ENCODE measurements at regions not wholly inside any gene's neighbourhood (a gene's known extent, or its start where the extent isn't known, plus 50 kb on each side); places are given as distances from the start of the nearest gene placed in this dataset.

- TF ChIP-seq EZH2 (IDR thresholded peaks at IDR 0.05; ENCODE audit: borderline replicate concordance, low read depth, low read length, severe bottlenecking), result no peak
- TF ChIP-seq, protein P1, sequence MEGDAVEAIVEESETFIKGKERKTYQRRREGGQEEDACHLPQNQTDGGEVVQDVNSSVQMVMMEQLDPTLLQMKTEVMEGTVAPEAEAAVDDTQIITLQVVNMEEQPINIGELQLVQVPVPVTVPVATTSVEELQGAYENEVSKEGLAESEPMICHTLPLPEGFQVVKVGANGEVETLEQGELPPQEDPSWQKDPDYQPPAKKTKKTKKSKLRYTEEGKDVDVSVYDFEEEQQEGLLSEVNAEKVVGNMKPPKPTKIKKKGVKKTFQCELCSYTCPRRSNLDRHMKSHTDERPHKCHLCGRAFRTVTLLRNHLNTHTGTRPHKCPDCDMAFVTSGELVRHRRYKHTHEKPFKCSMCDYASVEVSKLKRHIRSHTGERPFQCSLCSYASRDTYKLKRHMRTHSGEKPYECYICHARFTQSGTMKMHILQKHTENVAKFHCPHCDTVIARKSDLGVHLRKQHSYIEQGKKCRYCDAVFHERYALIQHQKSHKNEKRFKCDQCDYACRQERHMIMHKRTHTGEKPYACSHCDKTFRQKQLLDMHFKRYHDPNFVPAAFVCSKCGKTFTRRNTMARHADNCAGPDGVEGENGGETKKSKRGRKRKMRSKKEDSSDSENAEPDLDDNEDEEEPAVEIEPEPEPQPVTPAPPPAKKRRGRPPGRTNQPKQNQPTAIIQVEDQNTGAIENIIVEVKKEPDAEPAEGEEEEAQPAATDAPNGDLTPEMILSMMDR (IDR thresholded peaks at IDR 0.05; ENCODE audit: borderline replicate concordance, extremely low read depth, low read length, poor library complexity, severe bottlenecking), result no peak
- no peak overlapping the region for H3K4me2 ChIP-seq (ENCODE audit: insufficient read depth, low read length)
- no peaks in the 10 kb centered on the region for H3K79me2 ChIP-seq (ENCODE audit: insufficient read depth, low read length)
- no peaks in the 10 kb centered on the region for H4K20me1 ChIP-seq (ENCODE audit: insufficient read depth, low read length)
- peaks cover 19% of the 10 kb centered on the region for H3K9me3 ChIP-seq (ENCODE audit: insufficient read depth, low read length, severe bottlenecking)
- H3K4me3 ChIP-seq (ENCODE audit: low read depth in 1 of 2, low read length in 2 of 2), result no peak overlapping the region
- no peak overlapping the region for H2AFZ ChIP-seq (ENCODE audit: low read depth, low read length)
- H3K27ac ChIP-seq (ENCODE audit: low read length), result no peak overlapping the region
- H3K27me3 ChIP-seq (ENCODE audit: insufficient read depth, low read length, poor library complexity), result no peaks in the 10 kb centered on the region
- H3K4me1 ChIP-seq (ENCODE audit: insufficient read depth, low read length), result no peaks in the 10 kb centered on the region
- no peaks in the 10 kb centered on the region for H3K36me3 ChIP-seq (ENCODE audit: insufficient read depth, low read length)
- DNase-seq (no peak), ATAC-seq (ENCODE audit: insufficient read depth, low read depth) (no peak)
- no peak overlapping the region for H3K9ac ChIP-seq (ENCODE audit: low read depth, low read length)
These were observed 99.5 kb downstream of the KIF26A start for GRCh38 chr14:104237651-104238423.

DNA sequence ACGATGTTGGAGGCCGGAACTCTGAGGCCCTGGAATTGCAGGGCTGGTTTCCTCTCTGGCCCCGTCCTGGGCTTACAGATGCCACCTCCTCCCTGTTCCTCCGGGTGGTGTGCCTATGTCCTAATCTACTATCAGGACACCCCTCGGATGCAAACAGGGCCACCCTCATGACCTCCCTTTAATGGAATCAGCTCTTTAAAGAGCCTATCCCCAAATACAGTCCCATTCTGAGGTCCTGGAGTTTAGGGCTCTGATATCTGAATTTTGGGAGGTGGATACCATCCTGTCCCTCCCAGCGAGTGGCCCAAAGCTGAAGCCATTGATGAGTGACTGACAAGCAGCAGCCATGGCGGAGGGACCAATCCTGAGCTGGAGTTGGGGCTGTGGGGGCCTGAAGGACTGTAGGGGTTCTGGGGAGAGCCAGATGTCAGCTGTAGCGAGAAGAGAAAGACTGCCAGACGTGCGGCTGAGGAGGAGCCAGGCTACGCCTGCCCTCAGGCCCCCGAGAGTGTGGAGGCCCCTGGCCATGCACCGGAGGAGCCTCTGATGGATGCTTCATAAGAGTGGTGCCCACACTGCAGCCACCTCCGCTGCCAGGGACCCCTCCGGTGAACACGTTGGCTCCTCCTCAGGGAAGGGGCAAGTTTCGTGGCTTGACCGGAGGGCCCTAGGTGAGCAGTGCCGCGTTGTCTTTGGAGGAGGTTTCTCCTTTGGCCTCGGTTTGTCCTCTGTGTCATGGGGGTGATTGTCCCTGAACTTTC lies 100.2 kb downstream of the KIF26A start:
- no peak overlapping the region for H3K9ac ChIP-seq (ENCODE audit: low read depth, low read length)
- H3K4me3 ChIP-seq (ENCODE audit: low read depth in 1 of 2, low read length in 2 of 2), result no peak overlapping the region
- no peak overlapping the region for H3K4me2 ChIP-seq (ENCODE audit: insufficient read depth, low read length)
- H3K4me1 ChIP-seq (ENCODE audit: insufficient read depth, low read length), result no peaks in the 10 kb centered on the region
- H3K27ac ChIP-seq (ENCODE audit: low read length), result no peak overlapping the region
- no peak for TF ChIP-seq EZH2 (IDR thresholded peaks at IDR 0.05; ENCODE audit: borderline replicate concordance, low read depth, low read length, severe bottlenecking)
- ATAC-seq (ENCODE audit: insufficient read depth, low read depth) (no peak), DNase-seq (no peak)
- H3K9me3 ChIP-seq (ENCODE audit: insufficient read depth, low read length, severe bottlenecking), result peaks cover 15% of the 10 kb centered on the region
- H2AFZ ChIP-seq (ENCODE audit: low read depth, low read length), result no peak overlapping the region
- H3K36me3 ChIP-seq (ENCODE audit: insufficient read depth, low read length), result no peaks in the 10 kb centered on the region
- no peaks in the 10 kb centered on the region for H4K20me1 ChIP-seq (ENCODE audit: insufficient read depth, low read length)
- H3K27me3 ChIP-seq (ENCODE audit: insufficient read depth, low read length, poor library complexity), result no peaks in the 10 kb centered on the region
- no peaks in the 10 kb centered on the region for H3K79me2 ChIP-seq (ENCODE audit: insufficient read depth, low read length)

- H3K4me2 ChIP-seq (ENCODE audit: insufficient read depth, low read length), result no peak overlapping the region
- H3K79me2 ChIP-seq (ENCODE audit: insufficient read depth, low read length), result no peaks in the 10 kb centered on the region
- H3K36me3 ChIP-seq (ENCODE audit: insufficient read depth, low read length), result no peaks in the 10 kb centered on the region
- no peak overlapping the region for H2AFZ ChIP-seq (ENCODE audit: low read depth, low read length)
- DNase-seq (no peak), ATAC-seq (ENCODE audit: insufficient read depth, low read depth) (no peak)
- no peak overlapping the region for H3K4me3 ChIP-seq (ENCODE audit: low read depth in 1 of 2, low read length in 2 of 2)
- H3K27me3 ChIP-seq (ENCODE audit: insufficient read depth, low read length, poor library complexity), result no peaks in the 10 kb centered on the region
- no peak overlapping the region for H3K9ac ChIP-seq (ENCODE audit: low read depth, low read length)
- H3K4me1 ChIP-seq (ENCODE audit: insufficient read depth, low read length), result no peaks in the 10 kb centered on the region
- peaks cover 11% of the 10 kb centered on the region for H3K9me3 ChIP-seq (ENCODE audit: insufficient read depth, low read length, severe bottlenecking)
- TF ChIP-seq, protein P1 (IDR thresholded peaks at IDR 0.05; ENCODE audit: borderline replicate concordance, extremely low read depth, low read length, poor library complexity, severe bottlenecking), result no peak
- no peak for TF ChIP-seq EZH2 (IDR thresholded peaks at IDR 0.05; ENCODE audit: borderline replicate concordance, low read depth, low read length, severe bottlenecking)
- no peak overlapping the region for H3K27ac ChIP-seq (ENCODE audit: low read length)
- no peaks in the 10 kb centered on the region for H4K20me1 ChIP-seq (ENCODE audit: insufficient read depth, low read length)
These were observed 100.9 kb downstream of the KIF26A start for GRCh38 chr14:104239185-104239775.

- no peak overlapping the region for H3K27ac ChIP-seq (ENCODE audit: low read length)
- H4K20me1 ChIP-seq (ENCODE audit: insufficient read depth, low read length), result no peaks in the 10 kb centered on the region
- no peaks in the 10 kb centered on the region for H3K27me3 ChIP-seq (ENCODE audit: insufficient read depth, low read length, poor library complexity)
- H3K36me3 ChIP-seq (ENCODE audit: insufficient read depth, low read length), result no peaks in the 10 kb centered on the region
- H3K79me2 ChIP-seq (ENCODE audit: insufficient read depth, low read length), result no peaks in the 10 kb centered on the region
- H3K4me2 ChIP-seq (ENCODE audit: insufficient read depth, low read length), result no peak overlapping the region
- H3K9me3 ChIP-seq (ENCODE audit: insufficient read depth, low read length, severe bottlenecking), result peaks cover 6% of the 10 kb centered on the region
- TF ChIP-seq, protein P1 (IDR thresholded peaks at IDR 0.05; ENCODE audit: borderline replicate concordance, extremely low read depth, low read length, poor library complexity, severe bottlenecking), result no peak
- TF ChIP-seq EZH2 (IDR thresholded peaks at IDR 0.05; ENCODE audit: borderline replicate concordance, low read depth, low read length, severe bottlenecking), result no peak
- DNase-seq (no peak), ATAC-seq (ENCODE audit: insufficient read depth, low read depth) (no peak)
- no peak overlapping the region for H3K9ac ChIP-seq (ENCODE audit: low read depth, low read length)
- no peaks in the 10 kb centered on the region for H3K4me1 ChIP-seq (ENCODE audit: insufficient read depth, low read length)
- H3K4me3 ChIP-seq (ENCODE audit: low read depth in 1 of 2, low read length in 2 of 2), result no peak overlapping the region
- no peak overlapping the region for H2AFZ ChIP-seq (ENCODE audit: low read depth, low read length)
These were observed 101.5 kb downstream of the KIF26A start for GRCh38 chr14:104239861-104240301.
